ENCODE measurements at regions not wholly inside any gene's neighbourhood (a gene's known extent, or its start where the extent isn't known, plus 50 kb on each side); places are given as distances from the start of the nearest gene placed in this dataset.

- TF ChIP-seq POLR2A (IDR thresholded peaks at IDR 0.05; ENCODE audit: low read length) (no peak), GATA1 (IDR thresholded peaks at IDR 0.05; ENCODE audit: low read depth, low read length) (no peak)
Observed at GRCh38 chr4:45363931-45364330, 637.6 kb upstream of the GNPDA2 start.
